PFSK-1 (cell line): ENCODE measurements at regions not wholly inside any gene's neighbourhood (a gene's known extent, or its start where the extent isn't known, plus 50 kb on each side); places are given as distances from the start of the nearest gene placed in this dataset.

Experiments
- FOXP2 ChIP-seq: optimal IDR thresholded peaks from 2 replicates; pipeline ENCODE3; 2011; ENCODE audit warnings: borderline replicate concordance, control low read depth, inconsistent platforms; ENCODE audit not compliant: insufficient read depth; ENCODE audit errors: extremely low read length, extremely low read depth
- POLR2AphosphoS5 ChIP-seq: IDR thresholded peaks from 2 replicates; pipeline ENCODE4 v1.6.1; 2012; ENCODE audit warnings: low read depth, mild to moderate bottlenecking, control low read depth, low read length, moderate library complexity
- SIN3A ChIP-seq: IDR thresholded peaks from 2 replicates; pipeline ENCODE4 v1.6.1; 2012; ENCODE audit warnings: mild to moderate bottlenecking, low read length, moderate library complexity, borderline replicate concordance; ENCODE audit not compliant: insufficient read depth
- TAF1 ChIP-seq: IDR thresholded peaks from 2 replicates; pipeline ENCODE4 v1.6.1; 2012; ENCODE audit warnings: low read length, control low read depth, borderline replicate concordance; ENCODE audit not compliant: insufficient read depth

- TF ChIP-seq POLR2AphosphoS5 (no peak), TAF1 (no peak), SIN3A (no peak), FOXP2 (no peak)
Observed at GRCh38 chr2:66170744-66171330, 264.1 kb upstream of the MEIS1 start.
